GM12873 (cell line): ENCODE measurements at regions not wholly inside any gene's neighbourhood (a gene's known extent, or its start where the extent isn't known, plus 50 kb on each side); places are given as distances from the start of the nearest gene placed in this dataset.
A peak's percentile ranks its signal among the peaks of the same experiment; 100 is the strongest.

ENCODE experiments used
- CTCF ChIP-seq: IDR thresholded peaks from 2 replicates; pipeline ENCODE4 v1.5.1; 2012; ENCODE audit warnings: low read depth, mild to moderate bottlenecking, moderate library complexity, low read length, control low read depth; ENCODE audit not compliant: insufficient read depth; ENCODE audit errors: missing control alignments

DNA sequence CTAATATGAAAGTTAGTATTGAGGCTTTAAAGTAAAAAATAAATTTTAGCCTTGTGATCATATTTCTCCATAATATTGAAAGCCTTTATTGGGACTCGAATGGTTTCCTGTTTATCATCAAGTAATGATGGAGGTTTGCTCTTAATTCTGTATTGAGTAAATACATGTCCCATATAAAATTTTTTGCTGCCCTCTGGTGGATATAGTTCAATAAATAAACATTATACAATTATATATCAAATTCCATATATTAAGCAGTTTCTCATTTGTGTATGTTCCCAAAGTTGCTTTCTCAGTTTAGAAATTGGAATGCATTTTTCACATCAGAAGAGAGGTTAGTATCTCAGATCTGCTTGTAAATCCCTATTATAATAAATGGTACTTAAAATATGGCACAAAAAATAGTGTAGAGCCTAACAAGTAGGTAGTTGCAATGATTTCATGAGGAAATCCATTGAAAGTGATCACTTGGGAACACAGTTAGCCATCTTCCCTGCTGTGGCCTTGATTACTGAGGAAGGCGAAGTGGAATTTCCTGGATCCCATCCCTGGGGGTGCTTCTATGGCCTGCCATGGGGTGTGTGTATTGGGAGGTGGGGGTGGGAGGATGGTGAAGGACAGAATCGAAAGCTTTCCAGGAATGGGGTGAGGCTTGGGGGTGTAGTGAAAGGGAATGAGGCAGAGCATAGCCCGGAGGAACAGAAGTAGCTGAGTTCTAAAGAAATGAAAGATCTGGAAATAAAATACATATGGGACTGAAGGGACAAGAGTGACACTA lies 84.1 kb upstream of the C21orf91 start:
- peak; percentile 14 for TF ChIP-seq CTCF

- TF ChIP-seq CTCF: no peak
Observed at GRCh38 chr21:17901458-17902079, 82.4 kb upstream of the C21orf91 start.

DNA sequence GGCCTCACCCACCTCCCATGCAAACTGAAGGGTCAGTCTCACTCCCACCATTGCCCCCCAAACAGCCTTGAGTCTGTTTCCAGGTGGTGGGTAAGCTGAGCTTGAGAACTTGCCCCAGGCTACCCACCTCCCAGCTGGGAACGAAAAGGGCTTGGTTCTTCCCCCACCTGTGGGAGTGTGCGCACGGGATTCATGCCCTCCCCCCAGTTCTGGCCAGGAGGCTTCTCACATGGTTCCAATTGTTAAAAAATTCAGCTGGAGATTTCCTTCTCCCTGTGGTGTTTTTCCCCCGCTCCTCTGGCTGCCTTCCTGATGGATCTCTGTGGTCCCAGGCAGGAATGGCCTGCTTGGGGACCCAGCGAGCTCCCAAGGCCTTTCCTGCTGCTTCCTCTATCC lies 81.8 kb upstream of the C21orf91 start:
- no peak for TF ChIP-seq CTCF

- peak; percentile 14 for TF ChIP-seq CTCF
Observed at GRCh38 chr21:17900281-17900989, 81.3 kb upstream of the C21orf91 start.

DNA sequence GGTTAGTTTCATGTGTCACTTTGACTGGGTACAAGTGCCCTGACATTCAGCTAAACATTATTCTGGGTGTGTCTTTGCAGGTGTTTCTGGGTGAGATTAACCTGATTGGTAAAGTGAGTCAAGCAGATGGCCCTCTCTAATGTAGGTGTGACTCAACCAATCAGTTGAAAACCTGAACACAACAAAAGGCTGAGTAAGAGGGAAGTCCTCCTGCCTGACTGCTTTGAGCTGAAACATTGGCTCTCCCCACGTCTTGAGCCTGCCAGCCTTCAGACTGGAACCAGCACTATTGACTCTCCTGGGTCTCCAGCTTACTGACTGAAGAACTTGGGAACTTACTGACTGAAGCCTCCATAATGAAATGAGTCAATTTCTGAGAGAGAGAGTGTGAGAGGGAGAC lies 70.0 kb upstream of the C21orf91 start:
- TF ChIP-seq CTCF: no peak

DNA sequence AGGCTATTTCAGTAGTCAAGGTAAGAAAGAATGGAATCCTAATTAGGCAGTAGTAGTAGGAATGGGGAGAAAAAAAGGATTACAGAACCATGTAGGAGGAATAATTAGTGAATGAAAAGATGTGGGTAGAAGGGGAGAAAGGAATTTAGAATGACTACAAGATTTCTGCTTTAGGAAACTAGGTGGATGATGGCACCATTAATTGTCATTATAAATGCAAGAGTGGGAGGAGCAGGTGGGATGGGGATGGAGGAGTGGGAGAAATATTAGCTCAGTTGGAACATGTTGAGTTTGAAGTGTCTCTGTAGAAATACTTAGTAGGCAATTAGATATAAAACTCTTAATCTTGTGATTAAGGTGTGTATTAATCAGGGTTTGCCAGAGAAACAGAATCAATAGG lies 50.0 kb upstream of the C21orf91 start:
- TF ChIP-seq CTCF: no peak
